IMR-90 (cell line): ENCODE measurements at regions not wholly inside any gene's neighbourhood (a gene's known extent, or its start where the extent isn't known, plus 50 kb on each side); places are given as distances from the start of the nearest gene placed in this dataset.
A peak's percentile ranks its signal among the peaks of the same experiment; 100 is the strongest.

Source experiments
- ATAC-seq: fragments of 200-7000 bp; cut with Tn5 transposase; 2 replicates; pipeline ENCODE4 v1.9.1; 2020; ENCODE audit warnings: low read depth, mild to moderate bottlenecking, moderate library complexity
- BruUV-seq: library from RNA; stranded (reverse); fragments of 400-500 nt; replicated peaks from 2 replicates; lab custom pipeline; 2021; lab: Mats Ljungman, UMichigan
- CTCF ChIA-PET: fragments of 300-600 bp; formaldehyde crosslinking; extraction: SDS; loops from one replicate; lab custom pipeline; 2021; ENCODE audit warnings: antibody characterized with exemption; lab: Yijun Ruan, JAX
- POLR2A ChIA-PET: fragments of 300-600 bp; sonication (Branson Sonifier 250); formaldehyde crosslinking; loops from one replicate; lab custom pipeline; 2022; ENCODE audit warnings: antibody characterized with exemption; ENCODE audit not compliant: unreplicated experiment; lab: Charles Lee
- DNase-seq: peaks from one replicate; pipeline ENCODE4 v3.0.0; 2013
- H2AFZ ChIP-seq: replicated peaks from 2 replicates; pipeline ENCODE3; 2013; ENCODE audit warnings: low read length, mild to moderate bottlenecking; ENCODE audit not compliant: poor library complexity
- H2AK5ac ChIP-seq: 2 replicates; pipeline ENCODE4 v1.6.1; 2013; ENCODE audit warnings: low read depth, low read length, inconsistent platforms
- H2AK9ac ChIP-seq: replicated peaks from 2 replicates; pipeline ENCODE3; 2013; ENCODE audit warnings: mild to moderate bottlenecking, low read depth, low read length, moderate library complexity; ENCODE audit not compliant: poor library complexity
- H2BK120ac ChIP-seq: 2 replicates; pipeline ENCODE4 v1.6.1; 2013; ENCODE audit warnings: low read depth, low read length, inconsistent platforms
- H2BK15ac ChIP-seq: 3 replicates; pipeline ENCODE4 v1.6.1; 2013; ENCODE audit warnings: low read depth, low read length, inconsistent platforms
- H2BK20ac ChIP-seq: 2 replicates; pipeline ENCODE4 v1.6.1; 2013; ENCODE audit warnings: low read depth, mild to moderate bottlenecking, inconsistent platforms, low read length, moderate library complexity
- H2BK5ac ChIP-seq: 2 replicates; pipeline ENCODE4 v1.6.1; 2013; ENCODE audit warnings: mild to moderate bottlenecking, low read depth, low read length, inconsistent platforms; ENCODE audit not compliant: poor library complexity, severe bottlenecking
- H3K14ac ChIP-seq: replicated peaks from 2 replicates; pipeline ENCODE4 v1.6.1; 2013; ENCODE audit warnings: low read depth, low read length, inconsistent platforms
- H3K18ac ChIP-seq: 2 replicates; pipeline ENCODE4 v1.6.1; 2013; ENCODE audit warnings: low read depth, low read length, control low read depth
- H3K23ac ChIP-seq: 2 replicates; pipeline ENCODE4 v1.6.1; 2013; ENCODE audit warnings: low read depth, low read length, inconsistent platforms
- H3K27ac ChIP-seq: 2 replicates; pipeline ENCODE4 v1.5.1; 2013; ENCODE audit warnings: mild to moderate bottlenecking, control low read depth, low read length; ENCODE audit not compliant: insufficient read depth
- H3K27me3 ChIP-seq: 2 replicates; pipeline ENCODE4 v1.6.1; 2013; ENCODE audit warnings: low read length; ENCODE audit not compliant: control insufficient read depth, insufficient read depth
- H3K36me3 ChIP-seq: 2 replicates; pipeline ENCODE4 v1.6.1; 2013; ENCODE audit warnings: low read length, mixed read lengths; ENCODE audit not compliant: control insufficient read depth, insufficient read depth
- H3K4ac ChIP-seq: 2 replicates; pipeline ENCODE4 v1.6.1; 2013; ENCODE audit warnings: low read depth, low read length, inconsistent platforms
- H3K4me1 ChIP-seq: 2 replicates; pipeline ENCODE4 v1.6.1; 2013; ENCODE audit warnings: low read length, mixed read lengths; ENCODE audit not compliant: control insufficient read depth, insufficient read depth
- H3K4me2 ChIP-seq: 2 replicates; pipeline ENCODE4 v1.6.1; 2013; ENCODE audit warnings: low read depth, mild to moderate bottlenecking, control low read depth, low read length, moderate library complexity
- H3K4me3 ChIP-seq: 2 replicates; pipeline ENCODE4 v1.5.1; 2013; ENCODE audit warnings: low read depth, mild to moderate bottlenecking, control low read depth, low read length, moderate library complexity; ENCODE audit not compliant: insufficient read depth
- H3K56ac ChIP-seq: 2 replicates; pipeline ENCODE4 v1.6.1; 2013; ENCODE audit warnings: low read length, inconsistent platforms; ENCODE audit not compliant: insufficient read depth; ENCODE audit errors: extremely low read depth
- H3K79me1 ChIP-seq, 2 experiments: 2 replicates each; pipeline ENCODE4 v1.6.1; 2013; ENCODE audit warnings: low read length in 2 of 2, inconsistent platforms in 1 of 2, low read depth in 1 of 2
- H3K9ac ChIP-seq: 2 replicates; pipeline ENCODE4 v1.6.1; 2013; ENCODE audit warnings: low read depth, low read length, control low read depth
- H3K9me1 ChIP-seq: 2 replicates; pipeline ENCODE4 v1.6.1; 2013; ENCODE audit warnings: low read length, inconsistent platforms; ENCODE audit not compliant: insufficient read depth
- H3K9me3 ChIP-seq: 2 replicates; pipeline ENCODE4 v1.6.1; 2013; ENCODE audit warnings: low read length; ENCODE audit not compliant: control insufficient read depth, insufficient read depth
- H4K20me1 ChIP-seq: 2 replicates; pipeline ENCODE4 v1.6.1; 2013; ENCODE audit warnings: low read length, inconsistent platforms; ENCODE audit not compliant: insufficient read depth
- H4K5ac ChIP-seq: 2 replicates; pipeline ENCODE4 v1.6.1; 2013; ENCODE audit warnings: mild to moderate bottlenecking, low read depth, low read length, control low read depth
- H4K8ac ChIP-seq, 2 experiments: 2 replicates each; pipeline ENCODE4 v1.6.1; 2013; ENCODE audit warnings: low read depth in 2 of 2, low read length in 2 of 2, control low read depth in 1 of 2, inconsistent platforms in 1 of 2
- H4K91ac ChIP-seq: 2 replicates; pipeline ENCODE4 v1.6.1; 2013; ENCODE audit warnings: low read depth, low read length, inconsistent platforms; ENCODE audit not compliant: insufficient read depth
- CHD1 ChIP-seq: IDR thresholded peaks from 2 replicates; pipeline ENCODE4 v1.6.1; 2012; ENCODE audit warnings: low read depth, low read length, improper control_type of control experiment
- CTCF ChIP-seq: conservative IDR thresholded peaks from 2 replicates; pipeline ENCODE4 v1.5.1; 2012; ENCODE audit warnings: mild to moderate bottlenecking, low read depth, low read length, improper control_type of control experiment
- ELK1 ChIP-seq: fragments of 150-350 bp; IDR thresholded peaks from 2 replicates; pipeline ENCODE4 v1.6.1; 2016; ENCODE audit warnings: low read depth, mild to moderate bottlenecking, low read length, moderate library complexity, borderline replicate concordance
- MAFK ChIP-seq: IDR thresholded peaks from 2 replicates; pipeline ENCODE4 v1.6.1; 2012; ENCODE audit warnings: low read depth, low read length, improper control_type of control experiment
- MXI1 ChIP-seq: IDR thresholded peaks from 2 replicates; pipeline ENCODE4 v1.6.1; 2012; ENCODE audit warnings: low read depth, mild to moderate bottlenecking, low read length, moderate library complexity, borderline replicate concordance
- POLR2A ChIP-seq: IDR thresholded peaks from 2 replicates; pipeline ENCODE4 v1.6.1; 2012; ENCODE audit warnings: mild to moderate bottlenecking, low read depth, low read length
- RAD21 ChIP-seq: IDR thresholded peaks from 2 replicates; pipeline ENCODE4 v1.6.1; 2012; ENCODE audit warnings: low read length, improper control_type of control experiment
- RFX5 ChIP-seq: IDR thresholded peaks from 2 replicates; pipeline ENCODE4 v1.8.0; 2012; ENCODE audit warnings: low read depth, mild to moderate bottlenecking, low read length, moderate library complexity
- dilution Hi-C: fragments of 300-500 bp; cut with HindIII; formaldehyde crosslinking; loops from one replicate; pipeline ENCODE4 v1.14.3; 2018; ENCODE audit warnings: low sequenced_read_pairs; ENCODE audit not compliant: unreplicated experiment
- in situ Hi-C: fragments of 300-500 bp; cut with MboI; formaldehyde crosslinking; loops from 3 replicates; pipeline ENCODE4 v1.14.3; 2019; ENCODE audit warnings: low sequenced_read_pairs, inconsistent platforms, mixed read lengths
- intact Hi-C: fragments of 100-400 bp; cut with micrococcal nuclease; formaldehyde crosslinking; loops from 2 replicates; pipeline ENCODE4 v1.10.0; 2022

- Histone ChIP-seq H3K56ac (no peak overlapping the region), H2BK20ac (no peak overlapping the region), H4K20me1 (no peaks in the 10 kb centered on the region), H3K27ac (no peak overlapping the region), H2AFZ (no peak overlapping the region), H2AK5ac (no peak overlapping the region), H4K5ac (no peak overlapping the region), H3K4ac (no peak overlapping the region), H3K23ac (no peak overlapping the region), H3K14ac (no peak overlapping the region), H3K9me1 (no peaks in the 10 kb centered on the region), H3K27me3 (no peaks in the 10 kb centered on the region), H3K18ac (no peak overlapping the region), H3K9ac (no peak overlapping the region), H2AK9ac (no peak overlapping the region), H2BK5ac (no peak overlapping the region), H3K4me2 (no peak overlapping the region), H3K79me1 (no peaks in the 10 kb centered on the region), H3K4me1 (no peaks in the 10 kb centered on the region), H2BK120ac (no peak overlapping the region), H4K91ac (no peak overlapping the region), H3K9me3 (no peaks in the 10 kb centered on the region), H3K4me3 (no peak overlapping the region), H3K36me3 (no peaks in the 10 kb centered on the region), H4K8ac (no peak overlapping the region), H2BK15ac (no peak overlapping the region)
- DNase-seq, result no peak
- dilution Hi-C loops, result no loop called here
- in situ Hi-C loops, result no loop called here
- ChIA-PET POLR2A (no interaction called here), CTCF (no interaction called here)
- TF ChIP-seq POLR2A (no peak), RAD21 (no peak), MXI1 (no peak), CTCF (no peak), CHD1 (no peak), ELK1 (no peak), MAFK (peak; percentile 44), RFX5 (no peak)
- ATAC-seq, result no peak
- intact Hi-C loops, result no loop called here
- no TSS peak for BruUV-seq
Observed at GRCh38 chr3:104145164-104145563, 1221.5 kb upstream of the ALCAM start.
